ENCODE measurements at regions not wholly inside any gene's neighbourhood (a gene's known extent, or its start where the extent isn't known, plus 50 kb on each side); places are given as distances from the start of the nearest gene placed in this dataset.
A peak's percentile ranks its signal among the peaks of the same experiment; 100 is the strongest.

- DNase-seq: no peak
Observed at GRCh38 chr9:1434811-1435210, 384.7 kb downstream of the DMRT2 start.

DNA sequence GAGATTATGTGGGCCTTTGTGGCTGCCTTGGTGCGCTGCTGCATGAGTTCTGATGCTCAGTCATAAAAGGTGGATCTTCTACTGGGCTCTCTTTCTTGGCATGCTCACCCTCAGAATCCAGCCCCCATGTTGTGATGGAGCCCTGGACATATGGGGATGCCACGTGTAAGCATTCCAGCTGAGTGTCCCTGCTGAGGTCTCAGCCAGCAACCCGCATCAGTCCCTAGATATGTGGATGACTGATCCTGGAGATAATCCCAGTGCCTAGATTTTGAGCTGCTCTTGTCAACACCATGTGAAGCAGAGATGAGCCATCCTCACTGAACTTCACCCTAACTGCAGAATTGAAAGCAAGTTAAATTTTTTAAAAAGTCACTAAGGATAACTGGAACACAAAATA lies 390.1 kb downstream of the DMRT2 start:
- no peak for DNase-seq

- DNase-seq: no peak
Observed at GRCh38 chr9:1442105-1442504, 391.9 kb downstream of the DMRT2 start.

- no peak for DNase-seq
Observed at GRCh38 chr9:1443450-1443849, 393.3 kb downstream of the DMRT2 start.

- no peak for DNase-seq
Observed at GRCh38 chr9:1446671-1447070, 396.5 kb downstream of the DMRT2 start.

DNA sequence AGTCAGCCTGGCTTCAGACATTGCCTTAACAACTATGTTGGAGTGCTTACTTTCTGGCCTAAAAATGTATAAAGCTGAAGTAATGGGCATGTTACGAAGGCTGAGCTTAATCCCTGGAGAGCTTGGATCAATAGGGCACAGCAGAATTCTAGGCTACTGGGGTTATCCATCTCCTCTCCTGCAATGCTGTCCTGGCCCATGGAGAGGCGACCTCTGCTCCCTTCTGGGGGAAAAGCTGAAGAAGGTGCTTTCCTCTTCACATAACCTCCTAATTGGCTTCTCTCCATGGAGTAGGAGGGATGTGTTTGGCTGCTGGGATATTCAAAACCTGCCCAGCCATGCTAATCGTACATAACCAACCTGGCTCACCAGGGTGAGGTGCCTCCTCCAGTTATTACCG lies 403.5 kb downstream of the DMRT2 start:
- no peak for DNase-seq

GRCh38 chr9:1454211-1454610 lies 404.1 kb downstream of the DMRT2 start:
- no peak for DNase-seq

DNA sequence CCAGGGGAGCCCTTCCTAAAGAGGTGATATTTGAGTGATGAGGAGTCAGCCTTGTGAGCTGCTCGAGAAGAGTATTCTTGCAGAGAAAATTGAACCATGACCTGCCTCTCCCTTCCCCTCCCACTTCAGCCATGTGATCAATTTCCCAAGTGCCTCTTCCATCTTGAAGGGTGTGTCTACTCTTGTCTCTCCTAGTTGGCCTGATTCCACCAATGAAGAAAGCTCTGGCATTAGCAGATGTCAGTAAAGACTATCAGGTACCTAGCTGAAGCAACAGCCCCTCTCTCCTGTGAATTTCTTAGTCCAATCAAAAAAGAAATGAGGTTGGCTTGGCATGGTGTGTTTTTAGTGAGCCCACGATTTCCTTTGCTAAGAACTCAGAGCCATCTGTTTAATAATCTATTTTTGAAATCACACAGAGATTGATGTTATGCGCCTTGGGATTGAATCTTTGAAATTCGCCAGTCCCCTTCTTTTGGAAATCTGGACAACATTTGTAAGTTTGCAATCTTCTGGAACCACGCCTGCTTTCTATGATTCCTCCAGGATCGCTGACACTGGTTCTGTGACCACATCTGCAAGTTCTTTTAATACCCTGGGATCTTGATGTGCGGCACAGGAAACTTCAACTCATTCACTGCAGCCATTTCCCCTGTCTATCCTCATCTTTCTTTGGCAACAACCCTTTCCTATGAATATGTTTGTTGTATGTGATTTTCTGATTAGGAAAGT lies 404.6 kb downstream of the DMRT2 start:
- no peak for DNase-seq

GRCh38 chr9:1455766-1456165 lies 405.6 kb downstream of the DMRT2 start:
- no peak for DNase-seq

- no peak for DNase-seq
Observed at GRCh38 chr9:1456301-1457024, 406.3 kb downstream of the DMRT2 start.

- no peak for DNase-seq
Observed at GRCh38 chr9:1457460-1457859, 407.3 kb downstream of the DMRT2 start.

DNA sequence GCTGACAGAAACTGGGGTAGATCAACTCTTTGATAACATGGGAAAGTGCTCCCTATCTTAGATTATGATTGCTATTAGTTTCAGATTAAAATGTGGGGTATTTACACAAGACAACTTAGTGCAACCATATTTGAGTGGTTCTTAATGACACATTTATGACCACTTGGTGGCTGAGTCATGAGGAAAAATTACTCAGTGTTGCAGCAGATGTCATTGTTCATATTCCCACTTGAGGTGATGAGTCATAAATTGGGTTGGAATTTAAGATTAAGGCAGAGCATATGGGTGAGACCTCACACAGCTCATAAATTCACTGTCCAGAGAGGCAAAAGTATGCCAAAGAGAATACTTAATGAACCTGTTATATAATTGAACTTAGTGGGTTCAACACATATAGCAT lies 408.3 kb downstream of the DMRT2 start:
- no peak for DNase-seq

DNA sequence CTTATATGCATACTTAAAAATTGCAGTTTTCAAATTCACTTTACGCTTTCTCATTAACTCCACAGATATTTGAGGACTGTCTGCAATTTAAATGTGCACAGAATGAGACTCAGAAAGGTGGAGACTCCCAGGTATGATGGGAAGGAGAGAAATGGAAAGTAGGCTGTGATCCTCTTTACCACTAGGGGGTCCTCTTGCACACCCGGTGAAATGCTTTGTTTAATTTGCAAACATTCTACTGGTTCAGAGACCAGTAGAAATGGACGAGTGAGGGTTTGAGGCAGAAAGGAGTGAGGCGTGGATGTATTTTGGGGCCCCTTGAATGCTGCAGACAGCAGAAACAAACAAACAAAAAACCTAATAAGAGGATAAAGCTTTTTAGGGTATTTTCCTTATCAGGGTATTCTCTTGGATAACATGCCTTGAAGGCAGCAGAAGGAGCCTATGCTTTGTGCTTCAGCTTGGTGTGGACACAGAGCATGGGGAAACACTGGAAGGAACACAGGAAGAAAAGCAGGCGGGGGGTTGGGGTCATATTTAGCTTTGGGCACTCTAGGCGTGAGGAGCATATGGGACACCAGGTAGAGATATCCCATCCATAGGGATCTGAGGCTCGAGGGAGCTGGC lies 410.1 kb downstream of the DMRT2 start:
- no peak for DNase-seq

DNA sequence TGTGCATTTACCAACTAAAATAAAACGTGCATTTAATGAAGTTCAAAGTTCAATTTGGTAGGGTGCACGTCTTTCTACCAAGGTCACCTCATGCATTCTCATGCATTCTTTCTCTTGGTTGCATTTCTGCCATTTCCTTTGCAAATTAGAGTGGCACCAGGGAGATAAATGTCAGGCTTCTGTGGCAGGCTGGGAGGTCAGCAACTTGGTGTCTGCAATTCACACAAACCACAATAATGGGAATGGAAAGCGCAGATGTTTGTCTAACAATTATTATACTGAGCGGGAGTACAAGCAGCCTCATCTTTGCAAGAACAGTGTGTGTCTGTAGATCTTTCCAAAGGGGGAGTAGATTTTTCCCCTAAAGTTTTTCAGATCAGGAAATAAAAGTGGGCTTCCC lies 411.7 kb downstream of the DMRT2 start:
- DNase-seq: no peak

DNA sequence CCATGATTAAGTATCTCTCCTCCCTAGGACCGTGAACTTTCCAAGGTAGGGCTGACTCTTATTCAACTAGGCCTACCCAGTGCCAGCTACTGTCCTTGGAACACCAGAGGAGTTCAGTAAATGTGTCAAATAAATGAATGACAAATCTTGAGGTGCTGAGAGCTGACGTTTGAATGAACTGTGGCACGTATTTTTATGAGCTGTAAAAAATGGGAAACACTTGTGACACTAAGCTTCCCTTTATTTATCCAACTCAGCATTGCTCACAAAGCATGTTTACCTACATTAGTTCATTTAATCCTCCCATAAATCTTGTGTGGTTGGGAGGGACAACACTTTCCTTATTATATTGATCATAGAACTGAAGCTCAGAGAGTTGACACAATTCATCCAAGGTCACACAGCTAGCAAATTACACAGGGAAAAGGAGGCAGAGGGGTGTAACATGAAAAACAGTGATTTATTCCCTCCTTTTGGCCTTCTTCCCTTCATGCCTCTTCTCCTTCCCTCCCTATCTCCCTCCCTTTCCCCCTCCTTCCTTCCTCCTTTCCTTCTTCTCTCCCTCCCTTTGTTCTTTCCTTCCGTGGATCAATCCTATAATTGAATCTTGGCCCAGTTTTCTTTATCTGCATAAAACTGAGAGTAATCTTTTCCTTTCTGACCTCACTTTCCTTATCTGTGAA lies 412.6 kb downstream of the DMRT2 start:
- no peak for DNase-seq

GRCh38 chr9:1469996-1470395 lies 419.8 kb downstream of the DMRT2 start:
- no peak for DNase-seq

GRCh38 chr9:1473956-1474634 lies 423.9 kb downstream of the DMRT2 start:
- no peak for DNase-seq

DNA sequence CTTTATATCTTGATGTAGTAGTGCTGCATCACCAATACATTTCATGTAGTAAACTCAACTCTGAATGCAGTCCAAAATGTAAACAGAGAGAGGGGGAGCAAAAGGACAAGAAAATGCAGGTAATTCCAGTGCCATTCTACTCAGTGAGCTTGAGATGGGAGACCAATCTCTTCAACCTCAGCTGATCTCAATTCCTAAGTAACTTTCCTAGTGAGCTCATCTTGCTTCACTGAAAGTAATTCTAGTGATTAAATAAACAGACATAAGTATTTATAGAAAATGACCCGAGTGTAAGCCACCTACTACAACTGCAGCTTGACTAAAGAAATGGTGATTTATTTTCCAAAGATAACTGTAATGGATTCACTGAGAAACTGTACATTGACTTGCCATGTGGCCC lies 424.5 kb downstream of the DMRT2 start:
- no peak for DNase-seq

- peak; percentile 3 for DNase-seq
Observed at GRCh38 chr9:1490341-1491232, 440.4 kb downstream of the DMRT2 start.

GRCh38 chr9:1492156-1492555 lies 442.0 kb downstream of the DMRT2 start:
- no peak for DNase-seq

DNA sequence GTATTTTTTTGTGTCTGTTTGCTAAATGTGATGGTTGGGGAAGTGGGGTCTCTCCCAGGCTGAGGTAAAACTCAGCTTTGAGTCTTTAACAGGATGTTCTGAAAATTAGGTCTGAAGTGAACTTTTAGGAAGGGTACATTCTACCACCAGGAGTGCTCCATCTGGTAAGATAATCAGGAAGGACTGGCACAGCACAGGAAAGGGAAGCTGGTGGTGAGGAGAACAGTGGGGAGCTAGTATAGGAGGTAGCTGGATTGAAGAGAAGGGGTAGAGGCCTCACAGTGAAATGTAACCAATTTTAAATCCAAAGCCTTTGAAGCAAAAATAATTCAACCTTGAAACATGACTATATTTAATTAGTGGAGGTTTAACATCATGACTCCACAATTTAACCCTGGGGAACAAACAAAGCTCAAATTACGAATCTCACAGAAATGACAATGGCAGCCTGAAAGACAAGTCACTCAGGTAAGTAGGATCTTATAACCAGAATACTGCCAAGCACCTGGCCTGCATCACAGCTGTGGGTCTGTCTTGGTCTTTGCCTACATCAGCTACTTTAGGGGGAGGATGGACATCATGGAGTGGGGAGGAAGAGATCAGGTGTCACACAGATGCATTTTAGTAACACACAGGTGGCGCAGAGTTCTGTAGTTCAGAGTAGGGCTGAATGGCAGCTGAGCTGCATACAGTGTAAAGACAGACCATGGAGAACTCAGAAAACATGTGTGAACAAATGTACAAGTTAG lies 445.3 kb downstream of the DMRT2 start:
- no peak for DNase-seq
